ENCODE measurements at regions not wholly inside any gene's neighbourhood (a gene's known extent, or its start where the extent isn't known, plus 50 kb on each side); places are given as distances from the start of the nearest gene placed in this dataset.

DNA sequence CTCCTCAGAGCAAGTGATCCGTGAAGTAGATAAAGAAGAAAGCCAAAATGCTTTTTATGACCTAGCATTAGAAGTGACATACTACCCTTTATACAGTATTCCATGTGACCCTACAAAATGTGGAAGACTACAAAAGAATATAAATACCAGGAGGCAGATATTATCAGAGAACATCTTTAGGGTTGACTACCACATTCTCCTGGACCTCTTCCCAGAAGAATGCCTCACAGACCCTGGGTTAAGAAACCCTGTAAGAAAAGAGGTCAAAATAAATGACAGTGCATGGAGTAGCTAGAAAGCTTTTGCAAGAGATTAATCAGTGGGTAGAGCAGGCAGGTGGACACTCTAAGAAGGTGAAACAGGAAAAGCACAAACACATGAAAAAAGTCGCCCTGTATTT, 69.2 kb downstream of the FANCF start:
- CTCF ChIA-PET (ENCODE audit: low intra/inter-chr PET ratio) = no interaction called here
- DNase-seq (ENCODE audit: extremely low read depth in 1 of 4, low spot score in 3 of 4) (no peak), FAIRE-seq (no peak), ATAC-seq (no peak)
- no peak overlapping the region for H3K27ac ChIP-seq (ENCODE audit: extremely low read depth, low read depth, low read length)
- POLR2A ChIA-PET = no interaction called here
- H3K4me2 ChIP-seq (ENCODE audit: insufficient read depth, low read length) = no peak overlapping the region
- in situ Hi-C loops (cut with MboI) (no loop called here), intact Hi-C loops (cut with micrococcal nuclease) (no loop called here)
- H2AFZ ChIP-seq (ENCODE audit: low read depth, low read length) = no peak overlapping the region
- H3K27me3 ChIP-seq (ENCODE audit: control insufficient read depth in 2 of 2, insufficient read depth in 2 of 2, low read length in 2 of 2) = no peaks in the 10 kb centered on the region
- H3K79me2 ChIP-seq (ENCODE audit: control insufficient read depth, insufficient read depth, low read length) = no peaks in the 10 kb centered on the region
- WGBS (ENCODE audit: insufficient coverage, low coverage, missing lambda C conversion rate) = 0% methylated on average over 2 of the region's 2 CpGs
- no peaks in the 10 kb centered on the region for H3K9me1 ChIP-seq (ENCODE audit: control insufficient read depth, insufficient read depth, low read length)
- no peaks in the 10 kb centered on the region for H4K20me1 ChIP-seq (replicated peaks; ENCODE audit: control insufficient read depth, insufficient read depth, low read length)
- H3K36me3 ChIP-seq (ENCODE audit: control insufficient read depth, insufficient read depth, low read length) = no peaks in the 10 kb centered on the region
- no peaks in the 10 kb centered on the region for H3K9me3 ChIP-seq (replicated peaks; ENCODE audit: control insufficient read depth, insufficient read depth, low read depth, low read length)
- no peak overlapping the region for H3K9ac ChIP-seq (ENCODE audit: insufficient read depth in 1 of 2, low read depth in 2 of 2, low read length in 2 of 2)
- BruUV-seq (replicated peaks) = no TSS peak
- H3K4me1 ChIP-seq (replicated peaks in 1 of 2; ENCODE audit: control insufficient read depth in 2 of 2, insufficient read depth in 2 of 2, low read length in 2 of 2) = no peaks in the 10 kb centered on the region
- no peak for TF ChIP-seq KHSRP (IDR thresholded peaks at IDR 0.05)
- TF ChIP-seq MTA1 (IDR thresholded peaks at IDR 0.05; ENCODE audit: borderline replicate concordance) = no peak
- no peak for TF ChIP-seq CEBPG (CRISPR knock-in tag; IDR thresholded peaks at IDR 0.05)
- no peak for TF ChIP-seq CEBPG (tag; conservative IDR thresholded peaks at IDR 0.05 in 1 of 2, IDR thresholded peaks at IDR 0.05 in 1 of 2)
- TF ChIP-seq POLR2H (tag; IDR thresholded peaks at IDR 0.05; ENCODE audit: low read depth) = no peak
- no peak overlapping the region for H3K4me3 ChIP-seq

DNA sequence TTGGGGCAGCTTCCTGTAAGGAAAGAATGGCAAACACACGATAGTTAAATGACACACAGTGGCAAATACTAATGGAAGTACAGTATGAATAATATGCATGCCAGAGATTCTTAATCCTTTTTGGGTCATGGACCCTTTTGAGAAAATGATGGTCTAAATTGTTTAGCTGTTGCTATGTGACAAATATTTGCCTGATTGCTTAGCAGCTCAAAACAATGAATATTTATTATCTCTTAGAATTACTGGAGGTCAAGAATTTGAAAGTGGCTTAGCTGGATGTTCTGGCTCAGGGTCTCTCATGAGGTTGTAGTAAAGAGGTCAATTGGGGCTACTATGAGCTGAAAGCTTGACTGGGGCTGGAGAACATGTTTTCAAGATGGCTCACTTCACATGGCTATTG, 69.7 kb downstream of the FANCF start:
- Histone ChIP-seq H3K79me2 (ENCODE audit: control insufficient read depth, insufficient read depth, low read length) (no peaks in the 10 kb centered on the region), H3K27me3 (ENCODE audit: control insufficient read depth in 2 of 2, insufficient read depth in 2 of 2, low read length in 2 of 2) (no peaks in the 10 kb centered on the region), H4K20me1 (replicated peaks; ENCODE audit: control insufficient read depth, insufficient read depth, low read length) (no peaks in the 10 kb centered on the region), H3K9me3 (replicated peaks; ENCODE audit: control insufficient read depth, insufficient read depth, low read depth, low read length) (no peaks in the 10 kb centered on the region), H3K4me2 (ENCODE audit: insufficient read depth, low read length) (no peak overlapping the region), H2AFZ (ENCODE audit: low read depth, low read length) (no peak overlapping the region), H3K4me1 (replicated peaks in 1 of 2; ENCODE audit: control insufficient read depth in 2 of 2, insufficient read depth in 2 of 2, low read length in 2 of 2) (no peaks in the 10 kb centered on the region), H3K9me1 (ENCODE audit: control insufficient read depth, insufficient read depth, low read length) (no peaks in the 10 kb centered on the region), H3K27ac (ENCODE audit: extremely low read depth, low read depth, low read length) (no peak overlapping the region), H3K4me3 (no peak overlapping the region), H3K9ac (ENCODE audit: insufficient read depth in 1 of 2, low read depth in 2 of 2, low read length in 2 of 2) (no peak overlapping the region), H3K36me3 (ENCODE audit: control insufficient read depth, insufficient read depth, low read length) (no peaks in the 10 kb centered on the region)
- intact Hi-C loops (cut with micrococcal nuclease) = no loop called here
- in situ Hi-C loops (cut with MboI) = no loop called here
- BruUV-seq (replicated peaks) = no TSS peak
- DNase-seq (ENCODE audit: extremely low read depth in 1 of 4, low spot score in 3 of 4) (no peak), FAIRE-seq (no peak), ATAC-seq (no peak)
- ChIA-PET POLR2A (no interaction called here), CTCF (ENCODE audit: low intra/inter-chr PET ratio) (no interaction called here)
- no peak for TF ChIP-seq THRAP3 (IDR thresholded peaks at IDR 0.05; ENCODE audit: borderline replicate concordance)
- TF ChIP-seq PHB (CRISPR knock-in tag; IDR thresholded peaks at IDR 0.05) = no peak
- no peak for TF ChIP-seq ZNF133 (CRISPR knock-in tag; IDR thresholded peaks at IDR 0.05)
- no peak for TF ChIP-seq TAF7 (tag; IDR thresholded peaks at IDR 0.05)
- TF ChIP-seq TBL1XR1 (IDR thresholded peaks at IDR 0.05; ENCODE audit: low read length in 2 of 2) = no peak
- no peak for TF ChIP-seq TOE1 (IDR thresholded peaks at IDR 0.05; ENCODE audit: borderline replicate concordance)
- TF ChIP-seq TOE1 (CRISPR knock-in tag; IDR thresholded peaks at IDR 0.05; ENCODE audit: borderline replicate concordance, low read depth) = no peak
- TF ChIP-seq, protein P1, sequence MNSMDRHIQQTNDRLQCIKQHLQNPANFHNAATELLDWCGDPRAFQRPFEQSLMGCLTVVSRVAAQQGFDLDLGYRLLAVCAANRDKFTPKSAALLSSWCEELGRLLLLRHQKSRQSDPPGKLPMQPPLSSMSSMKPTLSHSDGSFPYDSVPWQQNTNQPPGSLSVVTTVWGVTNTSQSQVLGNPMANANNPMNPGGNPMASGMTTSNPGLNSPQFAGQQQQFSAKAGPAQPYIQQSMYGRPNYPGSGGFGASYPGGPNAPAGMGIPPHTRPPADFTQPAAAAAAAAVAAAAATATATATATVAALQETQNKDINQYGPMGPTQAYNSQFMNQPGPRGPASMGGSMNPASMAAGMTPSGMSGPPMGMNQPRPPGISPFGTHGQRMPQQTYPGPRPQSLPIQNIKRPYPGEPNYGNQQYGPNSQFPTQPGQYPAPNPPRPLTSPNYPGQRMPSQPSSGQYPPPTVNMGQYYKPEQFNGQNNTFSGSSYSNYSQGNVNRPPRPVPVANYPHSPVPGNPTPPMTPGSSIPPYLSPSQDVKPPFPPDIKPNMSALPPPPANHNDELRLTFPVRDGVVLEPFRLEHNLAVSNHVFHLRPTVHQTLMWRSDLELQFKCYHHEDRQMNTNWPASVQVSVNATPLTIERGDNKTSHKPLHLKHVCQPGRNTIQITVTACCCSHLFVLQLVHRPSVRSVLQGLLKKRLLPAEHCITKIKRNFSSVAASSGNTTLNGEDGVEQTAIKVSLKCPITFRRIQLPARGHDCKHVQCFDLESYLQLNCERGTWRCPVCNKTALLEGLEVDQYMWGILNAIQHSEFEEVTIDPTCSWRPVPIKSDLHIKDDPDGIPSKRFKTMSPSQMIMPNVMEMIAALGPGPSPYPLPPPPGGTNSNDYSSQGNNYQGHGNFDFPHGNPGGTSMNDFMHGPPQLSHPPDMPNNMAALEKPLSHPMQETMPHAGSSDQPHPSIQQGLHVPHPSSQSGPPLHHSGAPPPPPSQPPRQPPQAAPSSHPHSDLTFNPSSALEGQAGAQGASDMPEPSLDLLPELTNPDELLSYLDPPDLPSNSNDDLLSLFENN (IDR thresholded peaks at IDR 0.05; ENCODE audit: low read depth in 2 of 2, low read length in 2 of 2) = no peak
- WGBS (ENCODE audit: insufficient coverage, low coverage, missing lambda C conversion rate) = 0% methylated on average over 1 of the region's 1 CpG
